Brain microvascular endothelial cell (primary cell): ENCODE measurements at regions not wholly inside any gene's neighbourhood (a gene's known extent, or its start where the extent isn't known, plus 50 kb on each side); places are given as distances from the start of the nearest gene placed in this dataset.

Experiments
- DNase-seq: peaks from one replicate; pipeline ENCODE4 v3.0.0-alpha.2; 2020
- H3K27ac ChIP-seq: fragments of 250-450 bp; sonication (Bioruptor Pico); 2 replicates; pipeline ENCODE4 v1.5.1; 2020; ENCODE audit warnings: mild to moderate bottlenecking, moderate library complexity
- H3K27me3 ChIP-seq: fragments of 250-450 bp; sonication (Bioruptor Pico); replicated peaks from 2 replicates; pipeline ENCODE4 v1.5.1; 2020; ENCODE audit warnings: mild to moderate bottlenecking
- H3K36me3 ChIP-seq: fragments of 250-450 bp; sonication (Bioruptor Pico); replicated peaks from 2 replicates; pipeline ENCODE4 v1.5.1; 2020; ENCODE audit warnings: mild to moderate bottlenecking
- H3K4me3 ChIP-seq: 2 replicates; pipeline ENCODE4 v1.5.1; 2011; ENCODE audit warnings: low read depth, mild to moderate bottlenecking, control low read depth, low read length, moderate library complexity
- CTCF ChIP-seq: IDR thresholded peaks from 2 replicates; pipeline ENCODE4 v1.5.1; 2011; ENCODE audit warnings: low read depth, mild to moderate bottlenecking, moderate library complexity, low read length, control low read depth, inconsistent platforms; ENCODE audit errors: missing control alignments
- in situ Hi-C: cut with HindIII; loops from 2 replicates; pipeline ENCODE4 v1.10.0; 2017; ENCODE audit warnings: low sequenced_read_pairs, low pct_ligation_motif_present

DNA sequence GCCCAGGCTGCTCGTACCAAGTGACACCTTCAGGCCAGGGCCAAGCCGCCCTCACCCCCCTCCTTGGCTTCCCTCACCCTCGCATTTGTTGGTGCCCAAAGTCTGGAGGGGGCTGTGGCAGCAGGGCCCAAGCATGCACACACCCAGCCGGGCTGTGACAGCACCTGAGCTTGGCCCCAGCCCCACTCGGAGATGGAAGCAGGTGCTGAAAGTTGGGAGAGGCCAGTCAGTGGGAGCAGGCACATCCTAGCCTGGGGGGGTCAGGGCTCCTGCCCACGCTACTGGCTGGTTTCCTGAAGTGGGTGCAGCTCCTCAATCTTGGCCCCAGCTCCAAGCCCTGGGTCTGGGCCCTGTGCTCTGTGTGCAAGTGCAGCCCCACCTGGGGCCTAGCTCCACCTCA is 228.0 kb downstream of the RDH14 start:
- no peak for TF ChIP-seq CTCF
- H3K4me3 ChIP-seq: no peak overlapping the region
- no peak for DNase-seq
- no peaks in the 10 kb centered on the region for H3K36me3 ChIP-seq
- H3K27me3 ChIP-seq: no peaks in the 10 kb centered on the region
- H3K27ac ChIP-seq: no peak overlapping the region
- in situ Hi-C loops: no loop called here

DNA sequence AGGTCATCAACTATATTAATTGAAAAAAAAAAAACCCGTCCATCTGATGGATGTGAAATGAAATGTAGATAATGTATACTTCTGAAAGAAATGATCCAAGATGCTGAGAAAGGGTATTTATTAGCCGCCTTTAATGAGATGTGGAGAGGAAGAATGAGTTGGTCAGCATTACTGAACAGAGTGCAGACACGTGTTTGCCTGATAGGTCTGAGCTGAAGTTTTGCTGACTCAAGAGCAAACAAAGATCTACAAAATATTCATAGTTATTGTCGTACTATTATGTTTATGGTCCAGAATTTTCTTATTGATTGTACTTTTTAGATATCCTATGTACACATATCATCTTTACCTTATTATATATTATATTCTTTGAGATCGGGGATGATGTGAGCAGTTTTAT is 235.3 kb downstream of the RDH14 start:
- TF ChIP-seq CTCF: no peak
- H3K4me3 ChIP-seq: no peak overlapping the region
- in situ Hi-C loops: no loop called here
- DNase-seq: no peak
- no peak overlapping the region for H3K27ac ChIP-seq
- H3K27me3 ChIP-seq: no peaks in the 10 kb centered on the region
- H3K36me3 ChIP-seq: no peaks in the 10 kb centered on the region

DNA sequence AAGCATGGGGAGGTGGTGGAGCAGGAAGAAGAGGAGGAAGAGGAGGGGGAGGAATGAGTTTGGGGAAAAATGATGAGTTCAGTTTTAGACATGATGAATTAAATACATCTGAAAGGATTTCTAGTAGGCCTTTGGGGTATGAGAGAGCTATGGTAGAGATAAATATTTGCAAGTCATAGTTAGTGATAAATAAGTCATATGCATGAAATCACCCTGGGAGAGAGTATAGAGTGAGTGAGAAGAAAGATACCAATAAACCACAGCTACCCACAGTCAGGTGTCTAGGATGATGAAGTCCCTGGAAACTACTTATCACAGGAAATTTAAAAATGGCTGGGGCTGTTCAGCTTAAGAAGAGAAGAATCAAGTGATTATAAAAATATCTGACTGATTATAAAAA is 240.5 kb downstream of the RDH14 start:
- no peaks in the 10 kb centered on the region for H3K36me3 ChIP-seq
- H3K4me3 ChIP-seq: no peak overlapping the region
- in situ Hi-C loops: no loop called here
- TF ChIP-seq CTCF: no peak
- no peak overlapping the region for H3K27ac ChIP-seq
- no peaks in the 10 kb centered on the region for H3K27me3 ChIP-seq
- DNase-seq: no peak

DNA sequence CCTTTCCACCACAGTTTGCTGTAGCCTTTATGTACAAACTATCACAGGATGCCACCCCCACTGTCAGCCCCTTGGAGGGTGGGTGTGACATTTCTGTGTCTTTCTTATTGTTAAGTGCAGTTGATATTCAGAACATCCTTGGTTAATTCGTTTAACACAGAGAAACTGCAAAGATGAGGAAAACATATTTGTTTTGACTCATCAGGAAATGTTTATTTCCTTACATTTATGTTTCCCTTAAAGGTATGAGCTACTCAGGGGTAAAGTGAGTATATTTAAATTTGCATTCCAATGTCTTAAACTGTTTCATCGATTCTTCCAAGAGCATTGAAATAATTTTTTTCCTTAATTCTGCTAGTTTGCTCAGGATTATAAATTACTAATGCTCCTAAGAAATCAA is 243.4 kb downstream of the RDH14 start:
- Histone ChIP-seq H3K4me3 (no peak overlapping the region), H3K27me3 (no peaks in the 10 kb centered on the region), H3K27ac (no peak overlapping the region), H3K36me3 (no peaks in the 10 kb centered on the region)
- no peak for DNase-seq
- in situ Hi-C loops: no loop called here
- no peak for TF ChIP-seq CTCF

DNA sequence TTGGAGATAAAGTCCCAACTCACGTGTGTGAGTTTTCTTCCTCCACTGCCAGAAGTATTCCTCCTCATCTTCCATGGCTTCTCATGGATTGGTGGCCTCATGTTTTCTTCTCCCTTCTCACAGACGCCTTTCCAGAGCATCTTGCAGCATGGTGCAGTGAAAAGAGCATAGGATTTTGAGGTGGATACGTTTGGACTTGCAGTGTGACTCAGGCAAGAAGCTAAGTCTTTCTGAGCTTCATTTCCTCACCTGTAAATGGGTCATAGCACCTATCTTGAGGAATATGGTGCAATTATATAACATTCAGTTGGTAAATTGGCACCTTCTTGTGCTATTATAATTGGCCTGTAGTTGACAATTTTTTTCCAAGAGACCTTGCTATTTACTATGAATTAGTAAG is 247.6 kb downstream of the RDH14 start:
- no peak overlapping the region for H3K27ac ChIP-seq
- H3K36me3 ChIP-seq: no peaks in the 10 kb centered on the region
- DNase-seq: no peak
- TF ChIP-seq CTCF: no peak
- in situ Hi-C loops: no loop called here
- no peaks in the 10 kb centered on the region for H3K27me3 ChIP-seq
- H3K4me3 ChIP-seq: no peak overlapping the region

GRCh38 chr2:18311420-18312195 is 248.8 kb downstream of the RDH14 start:
- no peak for DNase-seq
- no peaks in the 10 kb centered on the region for H3K27me3 ChIP-seq
- no peak for TF ChIP-seq CTCF
- in situ Hi-C loops: no loop called here
- no peak overlapping the region for H3K27ac ChIP-seq
- H3K4me3 ChIP-seq: no peak overlapping the region
- H3K36me3 ChIP-seq: no peaks in the 10 kb centered on the region
